ENCODE measurements at regions not wholly inside any gene's neighbourhood (a gene's known extent, or its start where the extent isn't known, plus 50 kb on each side); places are given as distances from the start of the nearest gene placed in this dataset.

- no peak overlapping the region for H3K4me3 ChIP-seq (ENCODE audit: control insufficient read depth in 2 of 3, extremely low read depth in 1 of 3, insufficient read depth in 2 of 3, low read depth in 1 of 3, low read length in 3 of 3)
- TF ChIP-seq EZH2 (IDR thresholded peaks at IDR 0.05; ENCODE audit: low read length): no peak
- no peak for TF ChIP-seq CTCF (optimal IDR thresholded peaks at IDR 0.05 in 1 of 3, IDR thresholded peaks at IDR 0.05 in 1 of 3, conservative IDR thresholded peaks at IDR 0.05 in 1 of 3; ENCODE audit: extremely low read depth in 1 of 3, insufficient read depth in 2 of 3, low read length in 3 of 3)
- no peaks in the 10 kb centered on the region for H3K27me3 ChIP-seq (ENCODE audit: control insufficient read depth, extremely low read depth, insufficient read depth, low read length)
- no peaks in the 10 kb centered on the region for H3K9me1 ChIP-seq (ENCODE audit: control insufficient read depth, extremely low read depth, insufficient read depth, low read length)
- no peak overlapping the region for H3K4me2 ChIP-seq (ENCODE audit: control insufficient read depth, extremely low read depth, insufficient read depth, low read depth, low read length)
- H3K4me1 ChIP-seq (ENCODE audit: control insufficient read depth, extremely low read depth, insufficient read depth, low read length): no peaks in the 10 kb centered on the region
- FAIRE-seq: no peak
- H3K79me2 ChIP-seq (ENCODE audit: control insufficient read depth, insufficient read depth, low read length): no peaks in the 10 kb centered on the region
- no peak overlapping the region for H3K27ac ChIP-seq (ENCODE audit: control insufficient read depth, insufficient read depth, low read length)
- H4K20me1 ChIP-seq (ENCODE audit: control insufficient read depth, extremely low read depth, insufficient read depth, low read length): no peaks in the 10 kb centered on the region
- H3K9ac ChIP-seq (ENCODE audit: control insufficient read depth, extremely low read depth, insufficient read depth, low read length): no peak overlapping the region
- H2AFZ ChIP-seq (ENCODE audit: control insufficient read depth, low read length): no peak overlapping the region
- dilution Hi-C loops (cut with MboI; ENCODE audit: extremely low pct_ligation_motif_present, low sequenced_read_pairs): no loop called here
- no peak for DNase-seq (ENCODE audit: low read depth, low spot score)
- no peaks in the 10 kb centered on the region for H3K9me3 ChIP-seq (ENCODE audit: control insufficient read depth, low read depth, low read length)
- H3K36me3 ChIP-seq (ENCODE audit: control insufficient read depth in 2 of 2, extremely low read depth in 1 of 2, insufficient read depth in 2 of 2, low read length in 2 of 2): no peaks in the 10 kb centered on the region
These were observed 443.1 kb upstream of the RGS17 start for GRCh38 chr6:153574231-153574630.

- DNase-seq (ENCODE audit: low read depth, low spot score) (no peak), FAIRE-seq (no peak)
- H2AFZ ChIP-seq (ENCODE audit: control insufficient read depth, low read length): no peak overlapping the region
- no peak overlapping the region for H3K4me2 ChIP-seq (ENCODE audit: control insufficient read depth, extremely low read depth, insufficient read depth, low read depth, low read length)
- H3K9ac ChIP-seq (ENCODE audit: control insufficient read depth, extremely low read depth, insufficient read depth, low read length): no peak overlapping the region
- no peaks in the 10 kb centered on the region for H3K9me3 ChIP-seq (ENCODE audit: control insufficient read depth, low read depth, low read length)
- H3K9me1 ChIP-seq (ENCODE audit: control insufficient read depth, extremely low read depth, insufficient read depth, low read length): no peaks in the 10 kb centered on the region
- H3K36me3 ChIP-seq (ENCODE audit: control insufficient read depth in 2 of 2, extremely low read depth in 1 of 2, insufficient read depth in 2 of 2, low read length in 2 of 2): no peaks in the 10 kb centered on the region
- no peaks in the 10 kb centered on the region for H3K4me1 ChIP-seq (ENCODE audit: control insufficient read depth, extremely low read depth, insufficient read depth, low read length)
- H3K79me2 ChIP-seq (ENCODE audit: control insufficient read depth, insufficient read depth, low read length): no peaks in the 10 kb centered on the region
- no peaks in the 10 kb centered on the region for H3K27me3 ChIP-seq (ENCODE audit: control insufficient read depth, extremely low read depth, insufficient read depth, low read length)
- H3K27ac ChIP-seq (ENCODE audit: control insufficient read depth, insufficient read depth, low read length): no peak overlapping the region
- no peak overlapping the region for H3K4me3 ChIP-seq (ENCODE audit: control insufficient read depth in 2 of 3, extremely low read depth in 1 of 3, insufficient read depth in 2 of 3, low read depth in 1 of 3, low read length in 3 of 3)
- dilution Hi-C loops (cut with MboI; ENCODE audit: extremely low pct_ligation_motif_present, low sequenced_read_pairs): no loop called here
- no peaks in the 10 kb centered on the region for H4K20me1 ChIP-seq (ENCODE audit: control insufficient read depth, extremely low read depth, insufficient read depth, low read length)
- no peak for TF ChIP-seq CTCF (optimal IDR thresholded peaks at IDR 0.05 in 1 of 3, IDR thresholded peaks at IDR 0.05 in 1 of 3, conservative IDR thresholded peaks at IDR 0.05 in 1 of 3; ENCODE audit: extremely low read depth in 1 of 3, insufficient read depth in 2 of 3, low read length in 3 of 3)
- TF ChIP-seq EZH2 (IDR thresholded peaks at IDR 0.05; ENCODE audit: low read length): no peak
These were observed 441.3 kb upstream of the RGS17 start for GRCh38 chr6:153572371-153572770.

All from keratinocyte (primary cell).